ENCODE measurements at regions not wholly inside any gene's neighbourhood (a gene's known extent, or its start where the extent isn't known, plus 50 kb on each side); places are given as distances from the start of the nearest gene placed in this dataset.

GRCh38 chr10:128897401-128898129 lies 569.5 kb upstream of the MGMT start:
- Histone ChIP-seq H3K9me3 (ENCODE audit: control insufficient read depth, insufficient read depth, low read length) (no peaks in the 10 kb centered on the region), H3K79me2 (ENCODE audit: control insufficient read depth, low read length) (no peaks in the 10 kb centered on the region), H3F3A (ENCODE audit: control insufficient read depth, insufficient read depth) (no peaks in the 10 kb centered on the region), H3K4me3 (ENCODE audit: low read length) (no peak overlapping the region), H3K9me2 (replicated peaks; ENCODE audit: control insufficient read depth, low read length) (no peaks in the 10 kb centered on the region), H3K27ac (ENCODE audit: low read depth, low read length) (no peak overlapping the region), H3K27me3 (ENCODE audit: control insufficient read depth, low read length) (no peaks in the 10 kb centered on the region), H4K20me1 (ENCODE audit: control insufficient read depth, insufficient read depth, low read depth, low read length) (no peaks in the 10 kb centered on the region), H3K36me3 (ENCODE audit: control insufficient read depth, low read length) (no peaks in the 10 kb centered on the region), H3K4me2 (ENCODE audit: low read length) (no peak overlapping the region), H3K4me1 (ENCODE audit: control insufficient read depth, low read length) (no peaks in the 10 kb centered on the region)
- TF ChIP-seq EZH2phosphoT487 (IDR thresholded peaks at IDR 0.05; ENCODE audit: borderline replicate concordance, low read length) = no peak
- TF ChIP-seq CTCF (IDR thresholded peaks at IDR 0.05; ENCODE audit: low read depth, low read length, poor library complexity, severe bottlenecking) = no peak

GRCh38 chr10:128898133-128898915 lies 568.7 kb upstream of the MGMT start:
- H3K4me1 ChIP-seq (ENCODE audit: control insufficient read depth, low read length) = no peaks in the 10 kb centered on the region
- no peaks in the 10 kb centered on the region for H4K20me1 ChIP-seq (ENCODE audit: control insufficient read depth, insufficient read depth, low read depth, low read length)
- H3K27ac ChIP-seq (ENCODE audit: low read depth, low read length) = no peak overlapping the region
- H3F3A ChIP-seq (ENCODE audit: control insufficient read depth, insufficient read depth) = no peaks in the 10 kb centered on the region
- no peaks in the 10 kb centered on the region for H3K36me3 ChIP-seq (ENCODE audit: control insufficient read depth, low read length)
- no peaks in the 10 kb centered on the region for H3K79me2 ChIP-seq (ENCODE audit: control insufficient read depth, low read length)
- no peak overlapping the region for H3K4me3 ChIP-seq (ENCODE audit: low read length)
- TF ChIP-seq EZH2phosphoT487 (IDR thresholded peaks at IDR 0.05; ENCODE audit: borderline replicate concordance, low read length) (no peak), CTCF (IDR thresholded peaks at IDR 0.05; ENCODE audit: low read depth, low read length, poor library complexity, severe bottlenecking) (no peak)
- H3K27me3 ChIP-seq (ENCODE audit: control insufficient read depth, low read length) = no peaks in the 10 kb centered on the region
- no peaks in the 10 kb centered on the region for H3K9me3 ChIP-seq (ENCODE audit: control insufficient read depth, insufficient read depth, low read length)
- H3K9me2 ChIP-seq (replicated peaks; ENCODE audit: control insufficient read depth, low read length) = no peaks in the 10 kb centered on the region
- no peak overlapping the region for H3K4me2 ChIP-seq (ENCODE audit: low read length)

GRCh38 chr10:128898916-128899195 lies 568.2 kb upstream of the MGMT start:
- Histone ChIP-seq H3K36me3 (ENCODE audit: control insufficient read depth, low read length) (no peaks in the 10 kb centered on the region), H3K4me3 (ENCODE audit: low read length) (no peak overlapping the region), H3K9me2 (replicated peaks; ENCODE audit: control insufficient read depth, low read length) (no peaks in the 10 kb centered on the region), H3K79me2 (ENCODE audit: control insufficient read depth, low read length) (no peaks in the 10 kb centered on the region), H3K27ac (ENCODE audit: low read depth, low read length) (no peak overlapping the region), H3K9me3 (ENCODE audit: control insufficient read depth, insufficient read depth, low read length) (no peaks in the 10 kb centered on the region), H3K27me3 (ENCODE audit: control insufficient read depth, low read length) (no peaks in the 10 kb centered on the region), H4K20me1 (ENCODE audit: control insufficient read depth, insufficient read depth, low read depth, low read length) (no peaks in the 10 kb centered on the region), H3F3A (ENCODE audit: control insufficient read depth, insufficient read depth) (no peaks in the 10 kb centered on the region), H3K4me2 (ENCODE audit: low read length) (no peak overlapping the region), H3K4me1 (ENCODE audit: control insufficient read depth, low read length) (no peaks in the 10 kb centered on the region)
- TF ChIP-seq CTCF (IDR thresholded peaks at IDR 0.05; ENCODE audit: low read depth, low read length, poor library complexity, severe bottlenecking) (no peak), EZH2phosphoT487 (IDR thresholded peaks at IDR 0.05; ENCODE audit: borderline replicate concordance, low read length) (no peak)

Data from DOHH2 (cell line).